GM12878 (cell line): ENCODE measurements at regions not wholly inside any gene's neighbourhood (a gene's known extent, or its start where the extent isn't known, plus 50 kb on each side); places are given as distances from the start of the nearest gene placed in this dataset.

ENCODE experiments used
- ATAC-seq: fragments of 200-7000 bp; cut with Tn5 transposase; 3 replicates; pipeline ENCODE4 v1.9.1; 2020; ENCODE audit warnings: mild to moderate bottlenecking, moderate library complexity
- BruUV-seq: library from RNA; stranded (reverse); fragments of 400-500 nt; replicated peaks from 2 replicates; lab custom pipeline; 2021; lab: Mats Ljungman, UMichigan
- CTCF ChIA-PET: fragments of 300-600 bp; sonication (Branson Sonifier 250); formaldehyde crosslinking; extraction: SDS; loops from one replicate; lab custom pipeline; 2021; ENCODE audit warnings: inconsistent platforms; lab: Yijun Ruan, JAX
- POLR2A ChIA-PET: fragments of 350-600 bp; formaldehyde crosslinking; extraction: SDS; loops from one replicate; lab custom pipeline; 2021; ENCODE audit warnings: inconsistent platforms; lab: Charles Lee
- RAD21 ChIA-PET: fragments of 300-600 bp; sonication (Branson Sonifier 250); formaldehyde crosslinking; loops from one replicate; lab custom pipeline; 2023; ENCODE audit warnings: antibody characterized with exemption; ENCODE audit not compliant: unreplicated experiment; lab: Charles Lee
- SMC1A ChIA-PET: fragments of 300-600 bp; sonication (Branson Sonifier 250); formaldehyde crosslinking; loops from one replicate; lab custom pipeline; 2023; ENCODE audit not compliant: unreplicated experiment, uncharacterized antibody; lab: Charles Lee
- DNase-seq: peaks from one replicate; pipeline ENCODE4 v3.0.0-alpha.2; 2011; ENCODE audit warnings: low read depth, low spot score
- FAIRE-seq: peaks from 3 replicates; lab custom pipeline; 2011; peaks lifted over from hg19 to GRCh38; lab: Jason Lieb, UNC
- H2AFZ ChIP-seq: 2 replicates; pipeline ENCODE4 v1.6.0; 2011; ENCODE audit warnings: low read depth, low read length, control low read depth; ENCODE audit not compliant: control insufficient read depth
- H3K27ac ChIP-seq: 2 replicates; pipeline ENCODE4 v1.5.1; 2011; ENCODE audit warnings: control low read depth; ENCODE audit not compliant: control insufficient read depth, insufficient read depth
- H3K27me3 ChIP-seq, 2 experiments: replicated peaks in 1 of 2; 2 replicates each; pipeline versions ENCODE4 v1.6.0 to v1.6.1; 2011; ENCODE audit warnings: low read length in 1 of 2; ENCODE audit not compliant: control insufficient read depth in 2 of 2, insufficient read depth in 2 of 2
- H3K36me3 ChIP-seq, 2 experiments: 2 replicates each; pipeline ENCODE4 v1.5.1; 2011; ENCODE audit warnings: low read length in 1 of 2; ENCODE audit not compliant: control insufficient read depth in 2 of 2, insufficient read depth in 2 of 2
- H3K4me1 ChIP-seq: 2 replicates; pipeline ENCODE4 v1.6.1; 2011; ENCODE audit warnings: mild to moderate bottlenecking, low read length, moderate library complexity, mixed read lengths; ENCODE audit not compliant: control insufficient read depth, insufficient read depth
- H3K4me2 ChIP-seq: 2 replicates; pipeline ENCODE4 v1.6.0; 2011; ENCODE audit warnings: control low read depth; ENCODE audit not compliant: control insufficient read depth, insufficient read depth
- H3K4me3 ChIP-seq: fragments of 200-600 bp; sonication (generic); 2 replicates; pipeline ENCODE4 v1.5.1; 2016
- H3K79me2 ChIP-seq: 2 replicates; pipeline ENCODE4 v1.6.0; 2011; ENCODE audit warnings: low read length; ENCODE audit not compliant: control insufficient read depth, insufficient read depth
- H3K9ac ChIP-seq: 2 replicates; pipeline ENCODE4 v1.8.0; 2011; ENCODE audit warnings: low read length, control low read depth, mixed read lengths; ENCODE audit not compliant: control insufficient read depth, insufficient read depth
- H3K9me3 ChIP-seq: replicated peaks from 3 replicates; pipeline ENCODE4 v1.5.1; 2011; ENCODE audit warnings: mild to moderate bottlenecking, low read length; ENCODE audit not compliant: control insufficient read depth, insufficient read depth
- H4K20me1 ChIP-seq: 2 replicates; pipeline ENCODE4 v1.6.0; 2011; ENCODE audit not compliant: control insufficient read depth, insufficient read depth
- BMI1 ChIP-seq: fragments of 450-650 bp; IDR thresholded peaks from 2 replicates; pipeline ENCODE4 v1.6.1; 2016; ENCODE audit warnings: mild to moderate bottlenecking, moderate library complexity, borderline replicate concordance
- BRCA1 ChIP-seq: IDR thresholded peaks from 2 replicates; pipeline ENCODE4 v1.6.1; 2011; ENCODE audit warnings: low read depth, low read length, improper control_type of control experiment
- HDAC6 ChIP-seq: fragments of 200-600 bp; sonication (generic); IDR thresholded peaks from one replicate; pipeline ENCODE4 v1.8.0; 2017; ENCODE audit warnings: antibody characterized with exemption; ENCODE audit not compliant: unreplicated experiment
- KAT2A ChIP-seq: conservative IDR thresholded peaks from 2 replicates; pipeline ENCODE4 v1.6.1; 2011; ENCODE audit warnings: low read depth, low read length; ENCODE audit not compliant: control insufficient read depth
- NFYB ChIP-seq: IDR thresholded peaks from 2 replicates; pipeline ENCODE4 v1.6.1; 2011; ENCODE audit warnings: low read depth, mild to moderate bottlenecking, low read length, improper control_type of control experiment, moderate library complexity; ENCODE audit not compliant: insufficient read depth
- NR2F1 ChIP-seq: fragments of 450-650 bp; conservative IDR thresholded peaks from 2 replicates; pipeline ENCODE4 v1.6.1; 2017; ENCODE audit warnings: mild to moderate bottlenecking
- RFX5 ChIP-seq: IDR thresholded peaks from 2 replicates; pipeline ENCODE4 v1.6.1; 2011; ENCODE audit warnings: low read depth, low read length, improper control_type of control experiment
- SREBF2 ChIP-seq: IDR thresholded peaks from 2 replicates; pipeline ENCODE4 v1.6.1; 2012; ENCODE audit warnings: mild to moderate bottlenecking, low read length
- SUPT20H ChIP-seq: IDR thresholded peaks from 2 replicates; pipeline ENCODE4 v1.6.1; 2011; ENCODE audit warnings: low read depth, mild to moderate bottlenecking, low read length, moderate library complexity, borderline replicate concordance; ENCODE audit not compliant: control insufficient read depth
- WGBS: methylation state at CpG from one replicate; pipeline ENCODE4 v1.1.6; 2016; ENCODE audit warnings: low lambda C conversion rate; ENCODE audit not compliant: insufficient replicate concordance, insufficient coverage; ENCODE audit errors: missing lambda C conversion rate; 5-methylcytosine and 5-hydroxymethylcytosine counted together
- in situ Hi-C: fragments of 300-500 bp; cut with MboI; formaldehyde crosslinking; loops from 9 replicates; pipeline ENCODE4 v1.14.3; 2018; ENCODE audit warnings: mixed read lengths
- intact Hi-C: fragments of 100-400 bp; cut with micrococcal nuclease; formaldehyde crosslinking; loops from one replicate; pipeline ENCODE4 v1.14.2; 2022; ENCODE audit not compliant: unreplicated experiment
- TF ChIP-seq, protein P1 (sequence below): IDR thresholded peaks from 2 replicates; pipeline ENCODE4 v1.6.1; 2011; ENCODE audit warnings: low read depth, low read length, improper control_type of control experiment, borderline replicate concordance
- TF ChIP-seq, protein P2 (sequence below): fragments of 450-650 bp; IDR thresholded peaks from 2 replicates; pipeline ENCODE4 v1.6.1; 2017; ENCODE audit warnings: antibody characterized with exemption, mild to moderate bottlenecking, moderate library complexity
- TF ChIP-seq, protein P3 (sequence below): IDR thresholded peaks from 2 replicates; pipeline ENCODE4 v1.6.1; 2011; ENCODE audit warnings: mild to moderate bottlenecking, low read depth, low read length, moderate library complexity; ENCODE audit not compliant: insufficient replicate concordance

DNA sequence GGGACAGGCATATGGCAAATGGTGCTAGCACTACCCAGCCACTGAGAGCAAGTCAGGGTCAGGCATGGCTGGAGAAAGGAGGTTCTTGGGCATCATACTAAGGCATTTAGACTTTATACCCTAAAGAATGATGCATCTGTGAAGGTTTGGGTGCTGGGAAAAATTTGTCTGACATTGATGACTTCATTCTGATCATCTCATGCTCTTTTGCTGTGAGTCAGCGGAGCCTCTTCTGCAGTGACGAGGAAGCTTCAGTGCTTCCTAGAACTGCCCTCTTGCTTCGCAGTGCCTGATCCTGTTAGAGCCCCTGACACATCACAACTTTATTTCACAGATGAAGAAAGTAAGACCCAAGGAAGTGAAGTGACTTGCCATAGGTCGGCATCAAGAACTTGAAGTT, 266.6 kb upstream of the GAS1 start:
- POLR2A ChIA-PET, result no interaction called here
- Histone ChIP-seq H3K36me3 (no peaks in the 10 kb centered on the region), H3K27ac (no peak overlapping the region), H3K9me3 (no peaks in the 10 kb centered on the region), H3K79me2 (no peaks in the 10 kb centered on the region), H3K4me3 (no peak overlapping the region), H3K9ac (no peak overlapping the region), H2AFZ (no peak overlapping the region), H3K4me1 (no peaks in the 10 kb centered on the region), H3K27me3 (no peaks in the 10 kb centered on the region), H3K4me2 (no peak overlapping the region), H4K20me1 (no peaks in the 10 kb centered on the region)
- DNase-seq, result no peak
- in situ Hi-C loops (no loop called here), intact Hi-C loops (no loop called here)
- no peak for FAIRE-seq
- no peak for ATAC-seq
- no TSS peak for BruUV-seq
- RAD21 ChIA-PET, result no interaction called here
- WGBS, result 11% methylated on average over 4 of the region's 4 CpGs
- CTCF ChIA-PET, result no interaction called here
- SMC1A ChIA-PET, result no interaction called here
- TF ChIP-seq NFYB (no peak), HDAC6 (no peak), SUPT20H (no peak), BMI1 (no peak), SREBF2 (no peak), BRCA1 (no peak), KAT2A (no peak), NR2F1 (no peak), RFX5 (no peak)
- TF ChIP-seq, protein P1, sequence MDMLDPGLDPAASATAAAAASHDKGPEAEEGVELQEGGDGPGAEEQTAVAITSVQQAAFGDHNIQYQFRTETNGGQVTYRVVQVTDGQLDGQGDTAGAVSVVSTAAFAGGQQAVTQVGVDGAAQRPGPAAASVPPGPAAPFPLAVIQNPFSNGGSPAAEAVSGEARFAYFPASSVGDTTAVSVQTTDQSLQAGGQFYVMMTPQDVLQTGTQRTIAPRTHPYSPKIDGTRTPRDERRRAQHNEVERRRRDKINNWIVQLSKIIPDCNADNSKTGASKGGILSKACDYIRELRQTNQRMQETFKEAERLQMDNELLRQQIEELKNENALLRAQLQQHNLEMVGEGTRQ, result no peak
- TF ChIP-seq, protein P2, sequence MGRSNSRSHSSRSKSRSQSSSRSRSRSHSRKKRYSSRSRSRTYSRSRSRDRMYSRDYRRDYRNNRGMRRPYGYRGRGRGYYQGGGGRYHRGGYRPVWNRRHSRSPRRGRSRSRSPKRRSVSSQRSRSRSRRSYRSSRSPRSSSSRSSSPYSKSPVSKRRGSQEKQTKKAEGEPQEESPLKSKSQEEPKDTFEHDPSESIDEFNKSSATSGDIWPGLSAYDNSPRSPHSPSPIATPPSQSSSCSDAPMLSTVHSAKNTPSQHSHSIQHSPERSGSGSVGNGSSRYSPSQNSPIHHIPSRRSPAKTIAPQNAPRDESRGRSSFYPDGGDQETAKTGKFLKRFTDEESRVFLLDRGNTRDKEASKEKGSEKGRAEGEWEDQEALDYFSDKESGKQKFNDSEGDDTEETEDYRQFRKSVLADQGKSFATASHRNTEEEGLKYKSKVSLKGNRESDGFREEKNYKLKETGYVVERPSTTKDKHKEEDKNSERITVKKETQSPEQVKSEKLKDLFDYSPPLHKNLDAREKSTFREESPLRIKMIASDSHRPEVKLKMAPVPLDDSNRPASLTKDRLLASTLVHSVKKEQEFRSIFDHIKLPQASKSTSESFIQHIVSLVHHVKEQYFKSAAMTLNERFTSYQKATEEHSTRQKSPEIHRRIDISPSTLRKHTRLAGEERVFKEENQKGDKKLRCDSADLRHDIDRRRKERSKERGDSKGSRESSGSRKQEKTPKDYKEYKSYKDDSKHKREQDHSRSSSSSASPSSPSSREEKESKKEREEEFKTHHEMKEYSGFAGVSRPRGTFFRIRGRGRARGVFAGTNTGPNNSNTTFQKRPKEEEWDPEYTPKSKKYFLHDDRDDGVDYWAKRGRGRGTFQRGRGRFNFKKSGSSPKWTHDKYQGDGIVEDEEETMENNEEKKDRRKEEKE, result no peak
- TF ChIP-seq, protein P3, sequence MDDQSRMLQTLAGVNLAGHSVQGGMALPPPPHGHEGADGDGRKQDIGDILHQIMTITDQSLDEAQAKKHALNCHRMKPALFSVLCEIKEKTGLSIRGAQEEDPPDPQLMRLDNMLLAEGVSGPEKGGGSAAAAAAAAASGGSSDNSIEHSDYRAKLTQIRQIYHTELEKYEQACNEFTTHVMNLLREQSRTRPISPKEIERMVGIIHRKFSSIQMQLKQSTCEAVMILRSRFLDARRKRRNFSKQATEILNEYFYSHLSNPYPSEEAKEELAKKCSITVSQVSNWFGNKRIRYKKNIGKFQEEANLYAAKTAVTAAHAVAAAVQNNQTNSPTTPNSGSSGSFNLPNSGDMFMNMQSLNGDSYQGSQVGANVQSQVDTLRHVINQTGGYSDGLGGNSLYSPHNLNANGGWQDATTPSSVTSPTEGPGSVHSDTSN, result no peak
